GM12878 (cell line): ENCODE measurements at regions not wholly inside any gene's neighbourhood (a gene's known extent, or its start where the extent isn't known, plus 50 kb on each side); places are given as distances from the start of the nearest gene placed in this dataset.

Experiments used
- ATAC-seq: fragments of 200-7000 bp; cut with Tn5 transposase; 3 replicates; pipeline ENCODE4 v1.9.1; 2020; ENCODE audit warnings: mild to moderate bottlenecking, moderate library complexity
- BruUV-seq: library from RNA; stranded (reverse); fragments of 400-500 nt; replicated peaks from 2 replicates; lab custom pipeline; 2021; lab: Mats Ljungman, UMichigan
- CTCF ChIA-PET: fragments of 300-600 bp; sonication (Branson Sonifier 250); formaldehyde crosslinking; extraction: SDS; loops from one replicate; lab custom pipeline; 2021; ENCODE audit warnings: inconsistent platforms; lab: Yijun Ruan, JAX
- POLR2A ChIA-PET: fragments of 350-600 bp; formaldehyde crosslinking; extraction: SDS; loops from one replicate; lab custom pipeline; 2021; ENCODE audit warnings: inconsistent platforms; lab: Charles Lee
- RAD21 ChIA-PET: fragments of 300-600 bp; sonication (Branson Sonifier 250); formaldehyde crosslinking; loops from one replicate; lab custom pipeline; 2023; ENCODE audit warnings: antibody characterized with exemption; ENCODE audit not compliant: unreplicated experiment; lab: Charles Lee
- SMC1A ChIA-PET: fragments of 300-600 bp; sonication (Branson Sonifier 250); formaldehyde crosslinking; loops from one replicate; lab custom pipeline; 2023; ENCODE audit not compliant: unreplicated experiment, uncharacterized antibody; lab: Charles Lee
- DNase-seq: peaks from one replicate; pipeline ENCODE4 v3.0.0-alpha.2; 2011; ENCODE audit warnings: low read depth, low spot score
- FAIRE-seq: peaks from 3 replicates; lab custom pipeline; 2011; peaks lifted over from hg19 to GRCh38; lab: Jason Lieb, UNC
- H2AFZ ChIP-seq: 2 replicates; pipeline ENCODE4 v1.6.0; 2011; ENCODE audit warnings: low read depth, low read length, control low read depth; ENCODE audit not compliant: control insufficient read depth
- H3K27ac ChIP-seq: 2 replicates; pipeline ENCODE4 v1.5.1; 2011; ENCODE audit warnings: control low read depth; ENCODE audit not compliant: control insufficient read depth, insufficient read depth
- H3K27me3 ChIP-seq, 2 experiments: replicated peaks in 1 of 2; 2 replicates each; pipeline versions ENCODE4 v1.6.0 to v1.6.1; 2011; ENCODE audit warnings: low read length in 1 of 2; ENCODE audit not compliant: control insufficient read depth in 2 of 2, insufficient read depth in 2 of 2
- H3K36me3 ChIP-seq, 2 experiments: 2 replicates each; pipeline ENCODE4 v1.5.1; 2011; ENCODE audit warnings: low read length in 1 of 2; ENCODE audit not compliant: control insufficient read depth in 2 of 2, insufficient read depth in 2 of 2
- H3K4me1 ChIP-seq: 2 replicates; pipeline ENCODE4 v1.6.1; 2011; ENCODE audit warnings: mild to moderate bottlenecking, low read length, moderate library complexity, mixed read lengths; ENCODE audit not compliant: control insufficient read depth, insufficient read depth
- H3K4me2 ChIP-seq: 2 replicates; pipeline ENCODE4 v1.6.0; 2011; ENCODE audit warnings: control low read depth; ENCODE audit not compliant: control insufficient read depth, insufficient read depth
- H3K4me3 ChIP-seq: fragments of 200-600 bp; sonication (generic); 2 replicates; pipeline ENCODE4 v1.5.1; 2016
- H3K79me2 ChIP-seq: 2 replicates; pipeline ENCODE4 v1.6.0; 2011; ENCODE audit warnings: low read length; ENCODE audit not compliant: control insufficient read depth, insufficient read depth
- H3K9ac ChIP-seq: 2 replicates; pipeline ENCODE4 v1.8.0; 2011; ENCODE audit warnings: low read length, control low read depth, mixed read lengths; ENCODE audit not compliant: control insufficient read depth, insufficient read depth
- H3K9me3 ChIP-seq: replicated peaks from 3 replicates; pipeline ENCODE4 v1.5.1; 2011; ENCODE audit warnings: mild to moderate bottlenecking, low read length; ENCODE audit not compliant: control insufficient read depth, insufficient read depth
- H4K20me1 ChIP-seq: 2 replicates; pipeline ENCODE4 v1.6.0; 2011; ENCODE audit not compliant: control insufficient read depth, insufficient read depth
- CHD4 ChIP-seq: fragments of 200-600 bp; sonication (generic); IDR thresholded peaks from 2 replicates; pipeline ENCODE4 v1.6.1; 2016; ENCODE audit warnings: mild to moderate bottlenecking
- EGR1 ChIP-seq, 2 experiments: IDR thresholded peaks; 1 replicate in 1 of 2; 2 replicates in 1 of 2; pipeline ENCODE4 v1.6.1; 2011 to 2012; ENCODE audit warnings: low read depth in 2 of 2, low read length in 2 of 2, borderline replicate concordance in 1 of 2, mild to moderate bottlenecking in 1 of 2, moderate library complexity in 1 of 2
- KLF5 ChIP-seq: fragments of 450-650 bp; IDR thresholded peaks from 2 replicates; pipeline ENCODE4 v1.6.1; 2014; ENCODE audit warnings: mild to moderate bottlenecking; ENCODE audit not compliant: partially characterized antibody
- SMC3 ChIP-seq: IDR thresholded peaks from 2 replicates; pipeline ENCODE4 v1.6.1; 2011; ENCODE audit warnings: low read length, improper control_type of control experiment, borderline replicate concordance
- SREBF2 ChIP-seq: IDR thresholded peaks from 2 replicates; pipeline ENCODE4 v1.6.1; 2012; ENCODE audit warnings: mild to moderate bottlenecking, low read length
- ZSCAN29 ChIP-seq: fragments of 450-650 bp; IDR thresholded peaks from 2 replicates; pipeline ENCODE4 v1.6.1; 2017; ENCODE audit warnings: mild to moderate bottlenecking, moderate library complexity
- WGBS: methylation state at CpG from one replicate; pipeline ENCODE4 v1.1.6; 2016; ENCODE audit warnings: low lambda C conversion rate; ENCODE audit not compliant: insufficient replicate concordance, insufficient coverage; ENCODE audit errors: missing lambda C conversion rate; 5-methylcytosine and 5-hydroxymethylcytosine counted together
- in situ Hi-C: fragments of 300-500 bp; cut with MboI; formaldehyde crosslinking; loops from 9 replicates; pipeline ENCODE4 v1.14.3; 2018; ENCODE audit warnings: mixed read lengths
- intact Hi-C: fragments of 100-400 bp; cut with micrococcal nuclease; formaldehyde crosslinking; loops from one replicate; pipeline ENCODE4 v1.14.2; 2022; ENCODE audit not compliant: unreplicated experiment
- TF ChIP-seq, protein P1 (sequence below): IDR thresholded peaks from 2 replicates; pipeline ENCODE4 v1.6.1; 2012; ENCODE audit warnings: improper control_type of control experiment, low read depth, low read length; ENCODE audit not compliant: insufficient replicate concordance
- TF ChIP-seq, protein P2 (sequence below): fragments of 450-650 bp; IDR thresholded peaks from 2 replicates; pipeline ENCODE4 v1.6.1; 2017; ENCODE audit warnings: mild to moderate bottlenecking, low read depth, inconsistent platforms; ENCODE audit not compliant: poor library complexity, severe bottlenecking
- TF ChIP-seq, protein P3 (sequence below): fragments of 450-650 bp; IDR thresholded peaks from 2 replicates; pipeline ENCODE4 v1.6.1; 2017; ENCODE audit warnings: borderline replicate concordance

DNA sequence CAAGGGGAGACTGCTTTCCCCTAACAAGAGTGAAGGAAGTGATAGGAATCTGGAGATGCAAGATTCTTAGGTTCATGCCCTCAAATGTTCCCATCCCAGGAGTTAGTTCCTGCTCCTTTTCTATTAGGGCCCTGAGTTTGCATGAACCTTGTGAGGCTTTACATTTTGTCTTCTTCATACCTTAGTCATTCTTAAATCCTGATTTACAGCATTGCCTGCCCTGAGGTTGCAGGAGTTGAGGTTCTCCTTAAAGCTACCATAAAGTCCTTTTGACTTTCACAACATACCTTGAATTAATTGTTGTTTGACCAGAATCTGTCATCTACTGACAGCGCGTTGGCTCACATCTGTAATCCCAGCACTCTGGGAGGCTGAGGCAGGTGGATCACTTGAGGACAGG, 151.5 kb upstream of the ABCA1 start:
- in situ Hi-C loops (no loop called here), intact Hi-C loops (no loop called here)
- no peaks in the 10 kb centered on the region for H3K9me3 ChIP-seq
- ChIA-PET CTCF (no interaction called here), SMC1A (no interaction called here), POLR2A (no interaction called here), RAD21 (no interaction called here)
- no peaks in the 10 kb centered on the region for H3K36me3 ChIP-seq
- no TSS peak for BruUV-seq
- H3K79me2 ChIP-seq, result no peaks in the 10 kb centered on the region
- no peak for FAIRE-seq
- no peak for DNase-seq
- no peak overlapping the region for H3K27ac ChIP-seq
- ATAC-seq, result no peak
- no peak overlapping the region for H3K4me3 ChIP-seq
- H3K9ac ChIP-seq, result no peak overlapping the region
- no peak overlapping the region for H2AFZ ChIP-seq
- no peaks in the 10 kb centered on the region for H4K20me1 ChIP-seq
- TF ChIP-seq, protein P1, sequence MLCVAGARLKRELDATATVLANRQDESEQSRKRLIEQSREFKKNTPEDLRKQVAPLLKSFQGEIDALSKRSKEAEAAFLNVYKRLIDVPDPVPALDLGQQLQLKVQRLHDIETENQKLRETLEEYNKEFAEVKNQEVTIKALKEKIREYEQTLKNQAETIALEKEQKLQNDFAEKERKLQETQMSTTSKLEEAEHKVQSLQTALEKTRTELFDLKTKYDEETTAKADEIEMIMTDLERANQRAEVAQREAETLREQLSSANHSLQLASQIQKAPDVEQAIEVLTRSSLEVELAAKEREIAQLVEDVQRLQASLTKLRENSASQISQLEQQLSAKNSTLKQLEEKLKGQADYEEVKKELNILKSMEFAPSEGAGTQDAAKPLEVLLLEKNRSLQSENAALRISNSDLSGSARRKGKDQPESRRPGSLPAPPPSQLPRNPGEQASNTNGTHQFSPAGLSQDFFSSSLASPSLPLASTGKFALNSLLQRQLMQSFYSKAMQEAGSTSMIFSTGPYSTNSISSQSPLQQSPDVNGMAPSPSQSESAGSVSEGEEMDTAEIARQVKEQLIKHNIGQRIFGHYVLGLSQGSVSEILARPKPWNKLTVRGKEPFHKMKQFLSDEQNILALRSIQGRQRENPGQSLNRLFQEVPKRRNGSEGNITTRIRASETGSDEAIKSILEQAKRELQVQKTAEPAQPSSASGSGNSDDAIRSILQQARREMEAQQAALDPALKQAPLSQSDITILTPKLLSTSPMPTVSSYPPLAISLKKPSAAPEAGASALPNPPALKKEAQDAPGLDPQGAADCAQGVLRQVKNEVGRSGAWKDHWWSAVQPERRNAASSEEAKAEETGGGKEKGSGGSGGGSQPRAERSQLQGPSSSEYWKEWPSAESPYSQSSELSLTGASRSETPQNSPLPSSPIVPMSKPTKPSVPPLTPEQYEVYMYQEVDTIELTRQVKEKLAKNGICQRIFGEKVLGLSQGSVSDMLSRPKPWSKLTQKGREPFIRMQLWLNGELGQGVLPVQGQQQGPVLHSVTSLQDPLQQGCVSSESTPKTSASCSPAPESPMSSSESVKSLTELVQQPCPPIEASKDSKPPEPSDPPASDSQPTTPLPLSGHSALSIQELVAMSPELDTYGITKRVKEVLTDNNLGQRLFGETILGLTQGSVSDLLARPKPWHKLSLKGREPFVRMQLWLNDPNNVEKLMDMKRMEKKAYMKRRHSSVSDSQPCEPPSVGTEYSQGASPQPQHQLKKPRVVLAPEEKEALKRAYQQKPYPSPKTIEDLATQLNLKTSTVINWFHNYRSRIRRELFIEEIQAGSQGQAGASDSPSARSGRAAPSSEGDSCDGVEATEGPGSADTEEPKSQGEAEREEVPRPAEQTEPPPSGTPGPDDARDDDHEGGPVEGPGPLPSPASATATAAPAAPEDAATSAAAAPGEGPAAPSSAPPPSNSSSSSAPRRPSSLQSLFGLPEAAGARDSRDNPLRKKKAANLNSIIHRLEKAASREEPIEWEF, result no peak
- TF ChIP-seq, protein P2, sequence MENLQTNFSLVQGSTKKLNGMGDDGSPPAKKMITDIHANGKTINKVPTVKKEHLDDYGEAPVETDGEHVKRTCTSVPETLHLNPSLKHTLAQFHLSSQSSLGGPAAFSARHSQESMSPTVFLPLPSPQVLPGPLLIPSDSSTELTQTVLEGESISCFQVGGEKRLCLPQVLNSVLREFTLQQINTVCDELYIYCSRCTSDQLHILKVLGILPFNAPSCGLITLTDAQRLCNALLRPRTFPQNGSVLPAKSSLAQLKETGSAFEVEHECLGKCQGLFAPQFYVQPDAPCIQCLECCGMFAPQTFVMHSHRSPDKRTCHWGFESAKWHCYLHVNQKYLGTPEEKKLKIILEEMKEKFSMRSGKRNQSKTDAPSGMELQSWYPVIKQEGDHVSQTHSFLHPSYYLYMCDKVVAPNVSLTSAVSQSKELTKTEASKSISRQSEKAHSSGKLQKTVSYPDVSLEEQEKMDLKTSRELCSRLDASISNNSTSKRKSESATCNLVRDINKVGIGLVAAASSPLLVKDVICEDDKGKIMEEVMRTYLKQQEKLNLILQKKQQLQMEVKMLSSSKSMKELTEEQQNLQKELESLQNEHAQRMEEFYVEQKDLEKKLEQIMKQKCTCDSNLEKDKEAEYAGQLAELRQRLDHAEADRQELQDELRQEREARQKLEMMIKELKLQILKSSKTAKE, result no peak
- no peak for TF ChIP-seq KLF5
- TF ChIP-seq CHD4, result no peak
- TF ChIP-seq EGR1 (IDR thresholded peaks at IDR 0.05; ENCODE audit: borderline replicate concordance in 1 of 2, low read depth in 2 of 2, low read length in 2 of 2), result no peak
- TF ChIP-seq, protein P3, sequence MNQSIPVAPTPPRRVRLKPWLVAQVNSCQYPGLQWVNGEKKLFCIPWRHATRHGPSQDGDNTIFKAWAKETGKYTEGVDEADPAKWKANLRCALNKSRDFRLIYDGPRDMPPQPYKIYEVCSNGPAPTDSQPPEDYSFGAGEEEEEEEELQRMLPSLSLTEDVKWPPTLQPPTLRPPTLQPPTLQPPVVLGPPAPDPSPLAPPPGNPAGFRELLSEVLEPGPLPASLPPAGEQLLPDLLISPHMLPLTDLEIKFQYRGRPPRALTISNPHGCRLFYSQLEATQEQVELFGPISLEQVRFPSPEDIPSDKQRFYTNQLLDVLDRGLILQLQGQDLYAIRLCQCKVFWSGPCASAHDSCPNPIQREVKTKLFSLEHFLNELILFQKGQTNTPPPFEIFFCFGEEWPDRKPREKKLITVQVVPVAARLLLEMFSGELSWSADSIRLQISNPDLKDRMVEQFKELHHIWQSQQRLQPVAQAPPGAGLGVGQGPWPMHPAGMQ, result no peak
- TF ChIP-seq SMC3, result no peak
- no peak for TF ChIP-seq ZSCAN29
- no peak for TF ChIP-seq SREBF2
- H3K4me1 ChIP-seq, result no peaks in the 10 kb centered on the region
- no peak overlapping the region for H3K4me2 ChIP-seq
- WGBS, result 96% methylated on average over 2 of the region's 2 CpGs
- no peaks in the 10 kb centered on the region for H3K27me3 ChIP-seq
